8988T (cell line): ENCODE measurements at regions not wholly inside any gene's neighbourhood (a gene's known extent, or its start where the extent isn't known, plus 50 kb on each side); places are given as distances from the start of the nearest gene placed in this dataset.

Source experiments
- DNase-seq: peaks from one replicate; pipeline ENCODE4 v3.0.0; 2011

GRCh38 chr11:16685914-16686313 is 52.5 kb upstream of the C11orf58 start:
- no peak for DNase-seq

DNA sequence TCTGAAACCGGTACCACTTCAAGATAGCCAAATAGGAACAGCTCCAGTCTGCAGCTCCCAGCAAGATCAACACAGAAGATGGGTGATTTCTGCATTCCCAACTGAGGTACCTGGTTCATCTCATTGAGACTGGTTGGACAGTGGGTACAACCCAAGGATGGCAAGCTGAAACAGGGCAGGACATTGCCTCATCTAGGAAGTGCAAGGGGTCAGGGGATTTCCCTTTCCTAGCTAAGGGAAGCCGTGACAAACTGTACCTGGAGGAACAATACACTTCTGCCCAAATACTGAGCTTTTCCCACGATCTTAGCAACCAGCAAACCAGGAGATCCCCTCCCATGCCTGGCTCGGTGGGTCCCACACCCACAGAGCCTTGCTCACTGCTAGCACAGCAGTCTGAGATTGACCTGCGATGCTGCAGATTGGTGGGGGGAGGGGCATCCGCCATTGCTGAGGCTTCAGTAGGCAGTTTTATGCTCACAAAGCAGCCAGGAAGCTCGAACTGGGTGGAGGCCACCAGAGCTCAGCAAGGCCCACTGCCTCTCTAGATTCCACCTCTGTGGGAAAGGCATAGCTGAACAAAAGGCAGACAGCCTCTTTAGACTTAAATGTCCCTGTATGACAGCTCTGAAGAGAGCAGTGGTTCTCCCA is 59.9 kb upstream of the C11orf58 start:
- no peak for DNase-seq

DNA sequence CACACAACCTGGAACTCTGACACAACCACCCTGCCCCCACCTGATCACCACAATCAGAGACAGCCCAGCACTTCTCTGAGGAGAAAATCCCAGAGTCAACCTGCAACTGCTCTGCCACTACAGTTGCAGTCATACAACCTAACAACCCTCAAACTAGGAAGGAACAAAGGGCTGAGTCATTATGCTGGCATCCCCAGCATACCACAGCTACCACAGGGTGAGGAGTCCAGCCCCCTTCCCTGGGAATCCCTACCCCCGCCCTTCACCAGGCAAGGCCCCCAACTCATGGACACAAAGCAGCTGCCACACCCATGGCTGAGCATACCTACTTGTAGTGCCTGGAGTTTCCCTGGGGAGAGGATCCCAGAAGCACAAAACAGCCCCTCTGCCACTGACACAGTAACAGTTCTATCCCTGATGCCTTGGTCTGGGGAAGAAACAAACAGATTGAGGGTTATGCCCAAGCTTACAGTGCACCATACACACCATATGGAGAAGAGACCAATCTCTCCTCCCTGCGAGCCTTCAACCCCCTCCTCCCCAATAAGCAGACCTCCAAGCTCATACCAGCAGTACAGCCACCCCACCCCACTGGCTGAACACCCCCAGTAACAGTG is 68.5 kb upstream of the C11orf58 start:
- DNase-seq = peak; percentile 18

DNA sequence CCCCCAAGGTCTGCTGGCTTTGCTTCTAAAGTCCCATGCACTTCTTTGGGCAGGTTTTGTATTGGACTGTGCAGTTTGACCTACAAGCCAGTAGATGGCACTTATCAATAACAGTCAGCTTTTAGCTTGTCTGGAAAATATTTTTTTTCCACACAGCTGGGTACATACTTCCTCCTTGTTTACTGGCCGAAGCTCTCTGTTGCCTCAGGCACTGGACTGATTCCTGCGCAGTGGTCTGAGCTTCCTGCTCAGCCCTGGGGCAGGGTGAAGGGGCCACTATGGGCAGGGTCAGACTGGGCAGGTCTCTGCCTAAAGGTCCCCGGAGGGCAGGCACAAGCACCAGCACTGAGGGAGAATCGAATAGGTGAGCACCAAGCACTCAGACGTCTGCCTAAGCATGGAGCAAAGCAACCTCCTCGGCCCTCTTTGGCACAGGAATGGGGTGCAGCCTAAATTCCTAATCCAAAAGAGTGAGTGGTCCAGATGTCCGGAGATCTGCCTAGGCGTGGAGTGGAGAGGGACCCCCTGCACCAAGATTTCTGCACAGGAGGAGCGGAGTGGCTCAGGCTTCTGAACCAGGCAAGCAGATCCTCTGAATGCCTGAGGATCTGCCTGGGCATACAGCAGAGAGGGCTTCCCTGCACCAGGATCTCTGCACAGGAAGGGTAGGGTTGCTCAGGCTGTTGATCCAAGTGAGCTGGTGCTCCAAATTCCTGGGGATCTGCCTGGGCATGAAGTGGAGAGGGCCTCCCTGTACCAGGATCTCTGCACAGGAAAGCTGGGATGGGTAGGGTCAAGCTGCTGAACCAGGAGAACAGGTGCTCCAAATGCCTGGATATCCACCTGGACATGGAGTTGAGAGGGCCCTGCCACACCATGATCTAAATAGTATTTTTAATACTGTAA is 105.9 kb upstream of the C11orf58 start:
- no peak for DNase-seq

DNA sequence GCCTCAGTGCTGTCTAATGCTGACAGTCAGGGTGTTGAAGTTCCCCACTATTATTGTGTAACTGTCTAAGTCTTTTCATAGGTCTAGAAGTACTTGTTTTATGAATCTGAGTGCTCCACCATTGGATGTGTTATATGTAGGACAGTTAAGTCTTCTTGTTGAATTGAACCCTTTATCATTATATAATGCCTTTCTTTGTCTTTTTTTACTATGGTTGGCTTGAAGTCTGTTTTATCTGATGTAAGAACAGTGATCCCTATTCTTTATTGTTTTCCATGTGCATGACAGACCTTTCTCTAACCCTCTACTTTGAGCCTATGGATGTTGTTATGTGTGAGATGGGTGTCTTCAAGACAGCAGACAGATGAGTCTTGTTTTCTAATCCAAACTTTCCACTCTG is 107.8 kb upstream of the C11orf58 start:
- DNase-seq = no peak

- DNase-seq = no peak
Measured at GRCh38 chr11:16618431-16618830, 120.0 kb upstream of the C11orf58 start.

GRCh38 chr11:16615480-16615879 is 123.0 kb upstream of the C11orf58 start:
- no peak for DNase-seq

DNA sequence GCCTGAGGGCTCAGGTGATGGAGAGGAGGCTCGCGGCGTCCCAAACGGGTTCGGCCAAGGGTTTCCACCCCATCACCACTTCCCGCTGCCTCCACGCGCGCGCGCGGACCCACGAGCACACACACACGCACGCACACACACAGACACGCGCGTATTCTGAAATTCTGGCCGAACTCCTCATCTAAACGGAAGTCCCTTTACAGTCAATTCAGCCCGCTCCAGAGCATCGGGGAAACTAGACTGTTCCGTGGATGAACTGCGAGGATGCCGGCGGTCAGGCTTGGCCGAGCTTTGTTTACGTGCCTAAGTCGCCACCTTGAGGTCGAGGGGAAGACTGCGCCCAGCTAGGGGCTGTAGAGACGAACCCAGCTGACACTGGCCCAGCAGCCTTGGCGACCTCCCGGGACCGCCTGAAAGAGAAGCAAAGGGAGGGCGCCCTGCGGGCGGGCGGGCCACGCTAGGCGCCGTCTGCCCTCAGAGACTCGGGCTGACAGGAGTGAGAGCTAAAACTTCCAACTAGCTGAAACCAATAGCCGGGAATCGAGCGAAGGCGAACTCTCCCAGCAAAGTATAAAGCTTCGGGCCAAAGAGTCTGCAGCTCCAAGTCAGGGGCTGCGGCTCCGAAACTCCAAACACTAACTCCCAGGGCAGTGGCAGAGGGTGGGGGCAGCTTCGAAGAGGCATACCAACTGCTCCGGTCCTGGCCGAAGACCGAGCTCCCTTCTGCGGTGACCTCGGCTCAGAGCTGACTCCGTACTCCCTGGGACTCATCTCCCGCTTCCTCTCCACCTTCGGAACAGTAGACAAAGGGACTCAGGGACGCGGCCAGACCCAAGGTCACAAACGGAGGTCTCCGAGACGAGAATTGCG is 124.7 kb upstream of the C11orf58 start:
- peak; percentile 65 for DNase-seq

DNA sequence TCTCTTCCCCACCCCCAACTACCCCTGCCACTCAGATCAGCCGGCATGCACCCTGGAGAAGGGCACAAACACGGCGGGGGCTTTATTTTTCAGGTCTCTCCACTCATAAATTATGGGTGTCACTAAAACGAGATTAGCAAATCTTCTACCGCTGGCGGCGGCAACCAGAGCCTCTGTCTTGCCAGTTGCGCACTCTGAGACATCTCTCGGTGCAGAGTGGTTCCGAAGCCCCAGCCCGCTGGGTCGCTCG is 125.3 kb upstream of the C11orf58 start:
- no peak for DNase-seq

DNA sequence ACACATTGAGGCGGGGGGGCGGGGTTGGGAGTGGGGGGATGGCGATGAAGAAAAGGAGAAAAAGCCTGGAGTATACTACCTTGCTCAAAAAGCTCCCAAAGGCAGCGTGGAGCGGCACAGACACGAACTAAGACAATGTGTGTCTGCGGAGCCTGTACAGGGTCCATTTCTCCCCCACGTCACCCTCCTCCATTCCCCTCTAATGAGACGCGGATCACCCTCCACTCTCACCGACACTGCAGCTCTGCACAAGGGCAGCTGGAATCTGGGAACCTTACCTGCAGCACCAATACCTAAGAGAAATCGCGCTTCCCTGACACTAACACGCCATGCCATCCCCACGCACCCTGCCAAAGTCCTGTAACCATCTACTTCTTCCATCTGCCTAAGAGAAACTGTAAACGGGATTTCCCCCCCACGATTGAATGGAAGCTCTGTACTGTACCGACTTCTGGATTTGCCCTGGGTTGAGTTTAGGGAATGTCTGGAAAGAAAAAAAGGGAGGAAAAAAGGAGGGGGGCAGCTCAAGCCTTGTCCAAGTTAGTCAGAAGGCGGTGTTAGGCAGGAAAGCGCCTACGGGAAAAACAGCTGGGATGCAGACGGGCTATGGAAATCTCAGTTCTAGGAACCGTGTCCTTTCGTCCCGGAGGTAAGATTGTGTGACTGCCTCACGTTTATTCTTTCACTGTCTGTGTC is 125.7 kb upstream of the C11orf58 start:
- no peak for DNase-seq

DNA sequence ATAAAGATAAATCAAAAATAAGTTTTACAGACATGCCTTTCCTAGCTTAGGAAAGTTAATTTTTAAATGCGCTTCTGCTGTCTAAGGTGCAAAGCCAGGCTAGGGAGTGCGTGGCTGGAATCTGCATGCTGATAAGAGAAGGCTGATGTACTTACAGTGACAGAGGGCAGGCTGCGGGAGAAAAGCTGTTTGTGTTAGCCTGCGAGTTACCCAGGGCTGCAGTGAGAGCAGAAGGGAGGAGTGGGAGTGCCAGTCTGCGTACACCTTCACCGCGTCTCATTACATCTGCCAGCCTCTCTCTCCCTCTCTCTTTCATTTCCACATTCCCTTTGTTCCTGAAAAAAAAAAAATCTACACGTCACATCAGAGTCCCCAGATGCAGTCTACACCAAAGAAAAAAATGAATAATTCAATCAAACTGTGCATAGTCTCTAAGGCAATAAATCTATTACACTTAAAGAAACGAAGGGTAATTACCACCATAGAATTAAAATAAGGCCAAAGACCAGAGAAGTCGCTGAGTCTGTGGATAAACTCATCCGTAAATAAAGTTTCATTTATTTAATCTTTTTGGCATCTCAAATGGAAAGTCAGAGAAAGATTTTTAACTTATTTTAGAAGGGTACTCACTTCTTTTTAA is 126.4 kb upstream of the C11orf58 start:
- DNase-seq = no peak

- no peak for DNase-seq
Measured at GRCh38 chr11:16611401-16611921, 127.0 kb upstream of the C11orf58 start.

GRCh38 chr11:16610738-16611388 is 127.6 kb upstream of the C11orf58 start:
- DNase-seq = no peak

DNA sequence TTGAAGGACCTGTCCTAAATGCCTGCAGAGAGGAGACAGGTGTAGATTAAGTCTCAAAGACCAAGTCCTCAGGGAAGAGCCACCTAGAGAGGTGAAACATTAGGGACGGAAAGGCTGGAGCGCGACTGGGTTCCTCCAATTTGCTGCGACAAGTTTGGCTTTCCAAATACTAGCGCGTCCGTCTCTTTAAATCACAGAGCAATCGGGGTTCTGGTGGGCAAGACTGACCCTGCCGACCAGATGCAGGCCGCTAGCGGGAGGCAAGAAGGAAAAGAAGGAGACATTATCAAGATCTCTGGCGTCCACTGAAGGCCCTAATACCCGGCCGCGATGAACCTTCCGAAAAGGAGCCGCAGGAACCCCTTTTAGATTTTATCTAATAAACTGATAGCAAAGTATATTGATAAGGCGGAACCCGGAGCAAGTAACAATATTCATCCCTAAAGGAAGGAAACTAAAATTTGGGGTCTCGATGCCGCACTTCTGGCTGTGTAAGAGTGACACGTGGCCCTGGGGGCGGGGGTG is 128.2 kb upstream of the C11orf58 start:
- no peak for DNase-seq

DNA sequence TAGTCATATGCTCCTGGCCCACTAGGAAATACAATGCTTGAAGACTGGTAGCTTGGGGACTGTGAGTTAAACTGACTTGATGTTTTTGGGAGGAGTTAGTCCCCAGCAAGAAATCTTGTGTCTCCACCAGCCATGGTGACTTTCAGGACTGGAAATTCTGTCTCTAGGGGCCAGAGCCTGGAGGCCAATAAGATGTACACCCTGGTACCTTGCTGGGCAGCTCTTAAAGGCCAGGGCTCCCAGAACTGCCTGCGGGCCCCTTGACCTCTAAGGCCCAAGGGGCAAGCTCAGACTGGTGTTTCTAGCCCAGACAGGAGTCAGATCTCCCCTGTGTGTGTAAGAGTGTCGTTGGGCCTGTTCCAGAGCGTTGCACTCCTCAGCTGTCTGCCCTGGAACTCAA is 128.7 kb upstream of the C11orf58 start:
- DNase-seq = no peak

GRCh38 chr11:16607675-16608644 is 130.5 kb upstream of the C11orf58 start:
- peak; percentile 40 for DNase-seq

DNA sequence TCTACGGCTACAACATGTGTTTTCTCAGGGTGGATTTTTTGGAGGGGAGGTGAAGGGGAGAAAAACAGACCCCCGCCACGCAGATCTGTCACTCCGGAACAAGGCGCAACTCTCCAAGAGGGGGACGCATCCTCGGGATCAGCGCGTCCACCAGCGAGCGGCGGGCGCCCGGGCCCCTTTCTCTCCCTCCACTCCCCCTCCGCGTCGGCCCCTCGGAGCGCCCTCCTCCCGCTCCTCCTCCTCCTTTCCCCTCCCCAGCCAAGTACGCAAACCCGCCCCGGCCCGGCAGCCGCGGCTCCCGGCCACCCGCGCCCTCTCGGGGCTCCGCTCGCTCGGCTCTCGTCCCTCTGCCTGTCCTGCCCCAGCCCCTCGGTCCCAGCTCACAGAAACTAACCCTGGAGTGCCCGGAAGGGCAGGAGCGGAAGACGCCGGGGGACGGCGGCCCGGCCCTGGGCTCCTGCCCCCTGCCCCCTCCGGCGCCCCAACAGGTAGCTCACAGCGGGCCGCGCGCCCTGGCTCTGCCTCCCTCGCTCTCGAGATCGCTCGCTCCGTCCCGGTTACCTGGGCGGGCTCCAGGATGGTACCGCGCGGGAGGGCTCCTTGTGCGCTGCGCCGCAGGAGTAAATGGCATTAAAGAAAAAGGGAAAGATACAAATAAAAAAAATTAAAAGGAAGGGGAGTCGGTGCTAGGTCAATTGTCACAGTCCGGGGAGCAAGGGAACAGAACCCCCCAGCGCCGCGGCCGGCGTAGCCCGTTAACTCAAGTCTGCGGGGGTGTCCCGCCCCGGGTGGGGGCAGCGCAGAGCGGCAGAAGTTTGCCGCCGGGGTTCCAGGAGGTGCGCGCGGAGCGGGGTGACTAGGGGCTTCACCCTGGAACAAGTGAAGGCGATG is 131.4 kb upstream of the C11orf58 start:
- DNase-seq = no peak

- peak; percentile 46 for DNase-seq
Measured at GRCh38 chr11:16605894-16606783, 132.3 kb upstream of the C11orf58 start.
